ENCODE measurements at regions not wholly inside any gene's neighbourhood (a gene's known extent, or its start where the extent isn't known, plus 50 kb on each side); places are given as distances from the start of the nearest gene placed in this dataset.
A peak's percentile ranks its signal among the peaks of the same experiment; 100 is the strongest.

- intact Hi-C loops (cut with micrococcal nuclease; ENCODE audit: unreplicated experiment), result no loop called here
- BruUV-seq (replicated peaks), result no TSS peak
- TF ChIP-seq CTCF (conservative IDR thresholded peaks at IDR 0.05; ENCODE audit: low read length) (no peak), EZH2phosphoT487 (IDR thresholded peaks at IDR 0.05; ENCODE audit: borderline replicate concordance, low read depth, low read length) (no peak)
These were observed 54.0 kb upstream of the NKAP start for GRCh38 chrX:119997570-119997969.

GRCh38 chrX:119996600-119997524 lies 53.3 kb upstream of the NKAP start:
- DNase-seq (ENCODE audit: low spot score), result no peak
- ChIA-PET POLR2A (interaction anchor here (0.6 to 1.2 kb wide), 2 partner anchors 11 to 14 kb away, joined by 3 read pairs; no protein-coding TSS in a partner anchor), CTCF (ENCODE audit: unreplicated experiment) (no interaction called here)

More at GRCh38 chrX:119997570-119997969, 54.0 kb upstream of the NKAP start:
- H3K4me1 ChIP-seq (ENCODE audit: insufficient read depth, low read length, poor library complexity, severe bottlenecking), result peaks cover 43% of the 10 kb centered on the region
- peak overlapping the region; percentile 20 for H3K27ac ChIP-seq (ENCODE audit: low read depth, low read length, poor library complexity, severe bottlenecking)
- CTCF ChIA-PET (ENCODE audit: unreplicated experiment), result no interaction called here
- H3K4me2 ChIP-seq (ENCODE audit: low read length), result peak overlapping the region; percentile 63
- no peaks in the 10 kb centered on the region for H3K36me3 ChIP-seq (ENCODE audit: insufficient read depth, low read length)
- no peaks in the 10 kb centered on the region for H3K79me2 ChIP-seq (ENCODE audit: insufficient read depth, low read depth, low read length)
- H3K9me2 ChIP-seq (ENCODE audit: insufficient read depth, low read length), result no peaks in the 10 kb centered on the region
- DNase-seq (ENCODE audit: low spot score), result peak; percentile 26
- no peaks in the 10 kb centered on the region for H4K20me1 ChIP-seq (ENCODE audit: insufficient read depth, low read length)
- H2AFZ ChIP-seq (ENCODE audit: low read length), result peak overlapping the region; percentile 54; the same call in 1 of the 2 replicates
- no peaks in the 10 kb centered on the region for H3K9me3 ChIP-seq (ENCODE audit: low read length)
- POLR2A ChIA-PET, result interaction anchor here (0.6 to 1.2 kb wide), 2 partner anchors 12 to 15 kb away, joined by 3 read pairs; no protein-coding TSS in a partner anchor
- H3K4me3 ChIP-seq (ENCODE audit: low read depth, low read length, poor library complexity, severe bottlenecking), result peak overlapping the region; percentile 41

More at GRCh38 chrX:119996600-119997524, 53.3 kb upstream of the NKAP start:
- Histone ChIP-seq H3K4me1 (ENCODE audit: insufficient read depth, low read length, poor library complexity, severe bottlenecking) (peaks cover 43% of the 10 kb centered on the region), H3K9me2 (ENCODE audit: insufficient read depth, low read length) (no peaks in the 10 kb centered on the region), H3K4me2 (ENCODE audit: low read length) (peak overlapping the region; percentile 63), H4K20me1 (ENCODE audit: insufficient read depth, low read length) (no peaks in the 10 kb centered on the region), H3K9me3 (ENCODE audit: low read length) (no peaks in the 10 kb centered on the region), H3K27ac (ENCODE audit: low read depth, low read length, poor library complexity, severe bottlenecking) (no peak overlapping the region), H3K36me3 (ENCODE audit: insufficient read depth, low read length) (no peaks in the 10 kb centered on the region), H3K4me3 (ENCODE audit: low read depth, low read length, poor library complexity, severe bottlenecking) (peak overlapping the region; percentile 41), H3K79me2 (ENCODE audit: insufficient read depth, low read depth, low read length) (no peaks in the 10 kb centered on the region), H2AFZ (ENCODE audit: low read length) (peak overlapping the region; percentile 54; the same call in 1 of the 2 replicates)
- BruUV-seq (replicated peaks), result no TSS peak
- intact Hi-C loops (cut with micrococcal nuclease; ENCODE audit: unreplicated experiment), result no loop called here
- TF ChIP-seq EZH2phosphoT487 (IDR thresholded peaks at IDR 0.05; ENCODE audit: borderline replicate concordance, low read depth, low read length), result no peak
- no peak for TF ChIP-seq CTCF (conservative IDR thresholded peaks at IDR 0.05; ENCODE audit: low read length)
